RPMI7951 (cell line): ENCODE measurements at regions not wholly inside any gene's neighbourhood (a gene's known extent, or its start where the extent isn't known, plus 50 kb on each side); places are given as distances from the start of the nearest gene placed in this dataset.

Source experiments
- DNase-seq: peaks from one replicate; pipeline ENCODE4 v3.0.0-alpha.2; 2012; ENCODE audit warnings: low read depth

- DNase-seq, result no peak
Measured at GRCh38 chr7:25512061-25512687, 283.9 kb upstream of the NPVF start.

GRCh38 chr7:25515633-25516275, 287.5 kb upstream of the NPVF start:
- no peak for DNase-seq

- no peak for DNase-seq
Measured at GRCh38 chr7:25517906-25518305, 289.6 kb upstream of the NPVF start.

GRCh38 chr7:25520017-25520416, 291.7 kb upstream of the NPVF start:
- DNase-seq, result no peak

- DNase-seq, result no peak
Measured at GRCh38 chr7:25520516-25520915, 292.2 kb upstream of the NPVF start.

- no peak for DNase-seq
Measured at GRCh38 chr7:25521236-25521635, 292.9 kb upstream of the NPVF start.

- no peak for DNase-seq
Measured at GRCh38 chr7:25522727-25523126, 294.4 kb upstream of the NPVF start.

- DNase-seq, result no peak
Measured at GRCh38 chr7:25527665-25528170, 299.4 kb upstream of the NPVF start.

GRCh38 chr7:25529320-25529719, 301.0 kb upstream of the NPVF start:
- DNase-seq, result no peak

- no peak for DNase-seq
Measured at GRCh38 chr7:25536851-25537250, 308.6 kb upstream of the NPVF start.

- no peak for DNase-seq
Measured at GRCh38 chr7:25537662-25538375, 309.5 kb upstream of the NPVF start.

GRCh38 chr7:25541094-25541821, 313.0 kb upstream of the NPVF start:
- no peak for DNase-seq

- DNase-seq, result no peak
Measured at GRCh38 chr7:25541877-25542276, 313.6 kb upstream of the NPVF start.

GRCh38 chr7:25543210-25543609, 314.9 kb upstream of the NPVF start:
- no peak for DNase-seq

- DNase-seq, result no peak
Measured at GRCh38 chr7:25543798-25544197, 315.5 kb upstream of the NPVF start.

GRCh38 chr7:25544254-25544653, 316.0 kb upstream of the NPVF start:
- DNase-seq, result no peak

- DNase-seq, result no peak
Measured at GRCh38 chr7:25545124-25546008, 317.1 kb upstream of the NPVF start.

GRCh38 chr7:25546306-25546705, 318.0 kb upstream of the NPVF start:
- no peak for DNase-seq

- no peak for DNase-seq
Measured at GRCh38 chr7:25549271-25549921, 321.1 kb upstream of the NPVF start.

GRCh38 chr7:25550149-25550548, 321.9 kb upstream of the NPVF start:
- DNase-seq, result no peak

GRCh38 chr7:25552998-25553397, 324.7 kb upstream of the NPVF start:
- no peak for DNase-seq
